ENCODE measurements at regions not wholly inside any gene's neighbourhood (a gene's known extent, or its start where the extent isn't known, plus 50 kb on each side); places are given as distances from the start of the nearest gene placed in this dataset.
"Not testable (repeated sequence)": the region's sequence is repeated elsewhere in the genome, so short reads cannot be mapped to it uniquely, and the experiment has no call there.

GRCh38 chr1:234797216-234797615 is 187.2 kb upstream of the IRF2BP2 start:
- in situ Hi-C loops (cut with HindIII; ENCODE audit: low pct_ligation_motif_present, low sequenced_read_pairs); DNase-seq; H3K27ac ChIP-seq; H3K36me3 ChIP-seq (replicated peaks); H3K4me3 ChIP-seq (ENCODE audit: low read depth, low read length); H3K27me3 ChIP-seq (replicated peaks): not testable (repeated sequence)

GRCh38 chr1:234796438-234796792 is 186.4 kb upstream of the IRF2BP2 start:
- H3K4me3 ChIP-seq (ENCODE audit: low read depth, low read length); H3K27ac ChIP-seq; H3K27me3 ChIP-seq (replicated peaks); in situ Hi-C loops (cut with HindIII; ENCODE audit: low pct_ligation_motif_present, low sequenced_read_pairs); DNase-seq; H3K36me3 ChIP-seq (replicated peaks): not testable (repeated sequence)

- DNase-seq; in situ Hi-C loops (cut with HindIII; ENCODE audit: low pct_ligation_motif_present, low sequenced_read_pairs); H3K36me3 ChIP-seq (replicated peaks); H3K4me3 ChIP-seq (ENCODE audit: low read depth, low read length); H3K27me3 ChIP-seq (replicated peaks); H3K27ac ChIP-seq: not testable (repeated sequence)
Observed at GRCh38 chr1:234795711-234796437, 185.9 kb upstream of the IRF2BP2 start.

- H3K4me3 ChIP-seq (ENCODE audit: low read depth, low read length); H3K27ac ChIP-seq; H3K36me3 ChIP-seq (replicated peaks); H3K27me3 ChIP-seq (replicated peaks); DNase-seq; in situ Hi-C loops (cut with HindIII; ENCODE audit: low pct_ligation_motif_present, low sequenced_read_pairs): not testable (repeated sequence)
Observed at GRCh38 chr1:234795007-234795406, 185.0 kb upstream of the IRF2BP2 start.

GRCh38 chr1:234794452-234794851 is 184.5 kb upstream of the IRF2BP2 start:
- H3K4me3 ChIP-seq (ENCODE audit: low read depth, low read length); H3K36me3 ChIP-seq (replicated peaks); DNase-seq; H3K27ac ChIP-seq; H3K27me3 ChIP-seq (replicated peaks); in situ Hi-C loops (cut with HindIII; ENCODE audit: low pct_ligation_motif_present, low sequenced_read_pairs): not testable (repeated sequence)

GRCh38 chr1:234793924-234794323 is 183.9 kb upstream of the IRF2BP2 start:
- in situ Hi-C loops (cut with HindIII; ENCODE audit: low pct_ligation_motif_present, low sequenced_read_pairs); H3K27ac ChIP-seq; H3K4me3 ChIP-seq (ENCODE audit: low read depth, low read length); H3K27me3 ChIP-seq (replicated peaks); H3K36me3 ChIP-seq (replicated peaks); DNase-seq: not testable (repeated sequence)

GRCh38 chr1:234792221-234792864 is 182.4 kb upstream of the IRF2BP2 start:
- DNase-seq; H3K27me3 ChIP-seq (replicated peaks); in situ Hi-C loops (cut with HindIII; ENCODE audit: low pct_ligation_motif_present, low sequenced_read_pairs); H3K27ac ChIP-seq; H3K36me3 ChIP-seq (replicated peaks); H3K4me3 ChIP-seq (ENCODE audit: low read depth, low read length): not testable (repeated sequence)

- in situ Hi-C loops (cut with HindIII; ENCODE audit: low pct_ligation_motif_present, low sequenced_read_pairs); H3K4me3 ChIP-seq (ENCODE audit: low read depth, low read length); H3K27ac ChIP-seq; H3K36me3 ChIP-seq (replicated peaks); DNase-seq; H3K27me3 ChIP-seq (replicated peaks): not testable (repeated sequence)
Observed at GRCh38 chr1:234791615-234792014, 181.6 kb upstream of the IRF2BP2 start.

GRCh38 chr1:234790333-234790732 is 180.4 kb upstream of the IRF2BP2 start:
- in situ Hi-C loops (cut with HindIII; ENCODE audit: low pct_ligation_motif_present, low sequenced_read_pairs); H3K27me3 ChIP-seq (replicated peaks); H3K4me3 ChIP-seq (ENCODE audit: low read depth, low read length); H3K36me3 ChIP-seq (replicated peaks); DNase-seq; H3K27ac ChIP-seq: not testable (repeated sequence)

- DNase-seq; H3K27me3 ChIP-seq (replicated peaks); H3K27ac ChIP-seq; in situ Hi-C loops (cut with HindIII; ENCODE audit: low pct_ligation_motif_present, low sequenced_read_pairs); H3K4me3 ChIP-seq (ENCODE audit: low read depth, low read length); H3K36me3 ChIP-seq (replicated peaks): not testable (repeated sequence)
Observed at GRCh38 chr1:234787011-234787584, 177.1 kb upstream of the IRF2BP2 start.

GRCh38 chr1:234785922-234786321 is 175.9 kb upstream of the IRF2BP2 start:
- H3K4me3 ChIP-seq (ENCODE audit: low read depth, low read length); DNase-seq; H3K27ac ChIP-seq; in situ Hi-C loops (cut with HindIII; ENCODE audit: low pct_ligation_motif_present, low sequenced_read_pairs); H3K36me3 ChIP-seq (replicated peaks): not testable (repeated sequence)
- H3K27me3 ChIP-seq (replicated peaks) = peaks cover 15% of the 10 kb centered on the region

- in situ Hi-C loops (cut with HindIII; ENCODE audit: low pct_ligation_motif_present, low sequenced_read_pairs); H3K4me3 ChIP-seq (ENCODE audit: low read depth, low read length); H3K36me3 ChIP-seq (replicated peaks): not testable (repeated sequence)
- H3K27me3 ChIP-seq (replicated peaks) = peaks cover 18% of the 10 kb centered on the region
- peak overlapping the region; percentile 70 for H3K27ac ChIP-seq
- peak; percentile 75 for DNase-seq
Observed at GRCh38 chr1:234785471-234785919, 175.5 kb upstream of the IRF2BP2 start.

GRCh38 chr1:234784108-234784507 is 174.1 kb upstream of the IRF2BP2 start:
- DNase-seq; H3K36me3 ChIP-seq (replicated peaks); in situ Hi-C loops (cut with HindIII; ENCODE audit: low pct_ligation_motif_present, low sequenced_read_pairs); H3K4me3 ChIP-seq (ENCODE audit: low read depth, low read length); H3K27ac ChIP-seq: not testable (repeated sequence)
- H3K27me3 ChIP-seq (replicated peaks) = peaks cover 24% of the 10 kb centered on the region

All from brain microvascular endothelial cell (primary cell).